SK-N-SH (cell line): ENCODE measurements at regions not wholly inside any gene's neighbourhood (a gene's known extent, or its start where the extent isn't known, plus 50 kb on each side); places are given as distances from the start of the nearest gene placed in this dataset.

Experiments used
- CTCF ChIP-seq: fragments of 200-600 bp; sonication (generic); IDR thresholded peaks from 2 replicates; pipeline ENCODE4 v1.6.1; 2017; ENCODE audit warnings: antibody characterized with exemption, mild to moderate bottlenecking, moderate library complexity
- ELF1 ChIP-seq: IDR thresholded peaks from 2 replicates; pipeline ENCODE4 v1.4.0; 2012
- EP300 ChIP-seq, 2 experiments: IDR thresholded peaks; 2 replicates each; pipeline versions ENCODE4 v1.4.0 to v1.6.1; 2012; ENCODE audit warnings: borderline replicate concordance in 1 of 2, low read depth in 1 of 2, low read length in 1 of 2
- FOXJ3 ChIP-seq: sonication (generic); formaldehyde crosslinking; IDR thresholded peaks from 2 replicates; pipeline ENCODE4 v1.5.1; 2020; ENCODE audit warnings: mild to moderate bottlenecking, missing genetic modification reagents
- GABPA ChIP-seq: IDR thresholded peaks from 2 replicates; pipeline ENCODE4 v1.4.0; 2012; ENCODE audit warnings: low read depth, mild to moderate bottlenecking
- POLR2AphosphoS5 ChIP-seq: IDR thresholded peaks from 2 replicates; pipeline ENCODE4 v1.6.1; 2012; ENCODE audit warnings: low read depth, low read length
- RAD21 ChIP-seq: IDR thresholded peaks from 2 replicates; pipeline ENCODE4 v1.6.1; 2012; ENCODE audit warnings: mild to moderate bottlenecking, low read length
- RCOR1 ChIP-seq: fragments of 150-350 bp; IDR thresholded peaks from 2 replicates; pipeline ENCODE4 v1.6.1; 2017; ENCODE audit warnings: antibody characterized with exemption, low read length
- REST ChIP-seq: IDR thresholded peaks from 2 replicates; pipeline ENCODE4 v1.6.1; 2012; ENCODE audit warnings: mild to moderate bottlenecking, low read depth, low read length, moderate library complexity
- TCF12 ChIP-seq: IDR thresholded peaks from 2 replicates; pipeline ENCODE4 v1.4.0; 2012
- YY1 ChIP-seq: IDR thresholded peaks from 2 replicates; pipeline ENCODE4 v1.4.0; 2012; ENCODE audit warnings: low read depth, mild to moderate bottlenecking

DNA sequence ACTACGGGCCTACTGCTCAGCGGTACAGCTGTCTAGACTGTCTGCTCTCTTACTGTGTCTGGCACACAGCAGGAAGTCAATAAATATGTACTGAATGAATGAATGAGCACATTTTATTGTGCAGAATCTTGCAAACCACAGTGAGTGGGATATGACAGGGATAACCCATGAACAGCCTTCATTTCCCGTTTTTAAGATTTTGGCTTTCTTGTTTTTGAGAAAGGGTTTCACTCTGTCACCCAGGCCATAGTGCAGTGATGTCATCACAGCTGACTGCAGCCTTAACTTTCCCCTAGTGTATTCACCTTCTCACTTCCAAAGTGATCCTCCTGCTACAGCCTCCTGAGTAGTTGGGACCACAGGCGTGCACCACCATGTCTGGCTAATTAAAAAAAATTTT lies 203.1 kb downstream of the AEBP2 start:
- TF ChIP-seq RAD21 (no peak), ELF1 (no peak), EP300 (IDR thresholded peaks at IDR 0.05; ENCODE audit: borderline replicate concordance in 1 of 2, low read depth in 1 of 2, low read length in 1 of 2) (no peak), CTCF (no peak), GABPA (no peak), RCOR1 (no peak), POLR2AphosphoS5 (no peak), FOXJ3 (CRISPR knock-in tag) (no peak), TCF12 (no peak), REST (no peak), YY1 (no peak)
